ENCODE measurements at regions not wholly inside any gene's neighbourhood (a gene's known extent, or its start where the extent isn't known, plus 50 kb on each side); places are given as distances from the start of the nearest gene placed in this dataset.
"Not testable (repeated sequence)": the region's sequence is repeated elsewhere in the genome, so short reads cannot be mapped to it uniquely, and the experiment has no call there.

DNA sequence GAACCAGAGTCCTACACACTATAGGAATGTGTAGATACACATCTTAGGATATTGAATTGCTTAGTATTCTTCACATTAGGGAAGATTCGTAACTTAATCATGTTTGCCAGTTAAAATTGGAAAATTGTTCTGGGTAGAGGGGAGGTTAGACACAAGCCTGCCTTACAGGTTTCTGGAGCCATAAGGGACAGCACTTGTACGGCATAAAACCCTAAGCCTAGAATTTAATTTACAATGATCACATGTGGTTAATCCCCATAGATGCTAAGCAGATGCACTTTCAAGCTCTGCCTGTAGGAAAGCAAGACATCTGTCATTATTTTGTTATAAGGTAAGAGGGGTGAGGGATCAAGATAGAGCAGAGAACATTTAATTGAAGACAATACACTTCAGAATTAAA lies 820.7 kb downstream of the NCAM2 start:
- Histone ChIP-seq H3K4me3 (no peak overlapping the region), H3K4me1 (replicated peaks in 1 of 2) (no peaks in the 10 kb centered on the region), H3K27ac (no peak overlapping the region)
- no peak for ATAC-seq (replicated peaks in 6 of 8)
- 0 to 100% (median 80%) methylated on average over 1 to 2 of the region's 2 CpGs; no CpG with 5 or more reads in 1 of the 10 experiments for WGBS, 10 experiments
- in situ Hi-C loops (cut with MboI; ENCODE audit: low pct_unique_long_range_greater_than_20kb in 2 of 9, low sequenced_read_pairs in 9 of 9, unreplicated experiment in 9 of 9): no loop called here

DNA sequence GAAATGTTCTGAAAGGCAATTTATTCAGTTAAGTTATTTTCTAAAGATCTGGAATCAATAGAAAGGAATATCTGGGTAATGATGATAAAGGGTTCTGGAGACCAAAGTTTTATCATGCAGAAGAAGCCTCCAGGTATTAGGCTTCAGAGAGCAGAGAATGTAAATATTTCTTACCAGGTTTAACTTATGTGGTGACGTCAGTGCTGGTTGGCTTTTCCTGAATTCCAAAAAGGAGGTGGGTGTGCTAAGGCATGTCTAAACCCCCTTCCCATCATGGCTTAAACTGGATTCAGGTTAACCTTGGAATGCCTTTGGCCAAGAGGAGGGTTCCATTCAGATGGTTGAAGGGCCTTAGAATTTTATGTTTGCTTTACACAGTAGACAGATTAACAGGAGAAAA lies 829.9 kb downstream of the NCAM2 start:
- in situ Hi-C loops (cut with MboI; ENCODE audit: low pct_unique_long_range_greater_than_20kb in 2 of 9, low sequenced_read_pairs in 9 of 9, unreplicated experiment in 9 of 9): no loop called here
- ATAC-seq (replicated peaks in 6 of 8): no peak
- 0 to 100% (median 35%) methylated on average over 1 of the region's 1 CpG; no CpG with 5 or more reads in 4 of the 10 experiments for WGBS, 10 experiments
- H3K4me1 ChIP-seq (replicated peaks in 1 of 2): no peaks in the 10 kb centered on the region
- H3K4me3 ChIP-seq: no peak overlapping the region
- H3K27ac ChIP-seq: no peak overlapping the region

DNA sequence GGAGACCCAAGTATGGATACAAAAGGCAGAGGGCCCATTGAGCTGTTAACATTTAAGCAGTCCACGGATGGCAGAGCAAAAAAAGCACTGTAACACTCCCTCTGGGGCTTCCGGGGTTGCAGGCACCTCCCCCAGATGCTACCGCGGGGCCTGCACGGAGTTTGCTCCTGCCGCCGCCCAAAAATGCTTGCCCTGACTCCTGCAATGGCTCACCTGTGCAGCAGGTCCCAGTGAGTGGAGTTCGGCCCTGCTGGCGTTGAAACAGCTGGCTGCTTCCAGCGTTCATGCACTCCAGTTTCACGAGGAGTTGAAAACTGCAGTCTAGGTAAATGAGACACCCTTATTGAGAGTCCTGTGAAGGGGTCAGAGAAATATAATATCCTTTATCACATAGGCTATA lies 832.8 kb downstream of the NCAM2 start:
- H3K4me1 ChIP-seq (replicated peaks in 1 of 2): no peaks in the 10 kb centered on the region
- 51 to 100% (median 87%) methylated on average over 1 to 9 of the region's 11 CpGs; no CpG with 5 or more reads in 5 of the 10 experiments for WGBS, 10 experiments
- no peak for ATAC-seq (replicated peaks in 6 of 8)
- no peak overlapping the region for H3K27ac ChIP-seq
- in situ Hi-C loops (cut with MboI; ENCODE audit: low pct_unique_long_range_greater_than_20kb in 2 of 9, low sequenced_read_pairs in 9 of 9, unreplicated experiment in 9 of 9): no loop called here
- H3K4me3 ChIP-seq: no peak overlapping the region

DNA sequence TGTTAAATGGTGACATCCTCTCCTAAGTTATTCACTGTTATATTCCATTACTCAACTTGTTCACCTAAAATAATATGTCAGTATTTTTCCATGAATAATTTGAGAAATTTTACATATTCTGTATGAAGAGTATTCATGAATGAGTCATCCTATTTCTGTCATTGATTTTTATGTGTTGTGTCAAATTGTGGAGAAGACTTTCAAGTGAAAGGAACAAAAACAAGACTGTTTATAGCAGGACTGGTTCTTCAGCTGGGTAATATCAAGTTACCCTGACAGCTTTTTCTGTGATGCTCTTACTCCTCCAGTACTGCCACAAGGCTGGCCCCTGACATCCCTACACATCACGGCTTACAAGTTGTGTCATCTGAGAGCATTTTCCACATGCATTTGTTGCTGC lies 847.7 kb downstream of the NCAM2 start:
- 0 to 100% (median 86%) methylated on average over 1 of the region's 1 CpG; no CpG with 5 or more reads in 3 of the 10 experiments for WGBS, 10 experiments
- in situ Hi-C loops (cut with MboI; ENCODE audit: low pct_unique_long_range_greater_than_20kb in 2 of 9, low sequenced_read_pairs in 9 of 9, unreplicated experiment in 9 of 9): no loop called here
- Histone ChIP-seq H3K4me1 (replicated peaks in 1 of 2) (no peaks in the 10 kb centered on the region), H3K27ac (no peak overlapping the region), H3K4me3 (no peak overlapping the region)
- ATAC-seq (replicated peaks in 6 of 8): peak in 1 of 8 experiments; percentile 50

DNA sequence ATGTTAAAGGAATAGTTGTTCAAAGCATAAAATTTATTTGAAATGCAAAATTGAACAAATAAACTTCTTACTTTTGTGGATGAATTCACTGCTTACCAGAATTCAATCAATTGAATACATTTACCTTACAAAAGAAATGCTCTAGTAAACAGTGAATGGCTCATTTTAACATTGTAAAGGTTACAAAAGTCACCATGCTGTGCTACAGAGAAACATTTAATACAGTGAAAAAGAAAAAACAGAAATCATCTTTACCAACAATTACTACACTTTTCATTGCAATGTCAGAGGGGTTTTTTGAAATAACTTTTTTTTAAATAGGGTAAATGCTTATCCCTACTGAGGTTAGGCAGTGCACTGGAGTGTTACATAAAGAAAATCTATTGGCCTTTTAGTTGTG lies 853.0 kb downstream of the NCAM2 start:
- in situ Hi-C loops (cut with MboI; ENCODE audit: low pct_unique_long_range_greater_than_20kb in 2 of 9, low sequenced_read_pairs in 9 of 9, unreplicated experiment in 9 of 9): no loop called here
- peak in 1 of 8 experiments; percentile 6 for ATAC-seq (replicated peaks in 6 of 8)
- Histone ChIP-seq H3K4me1 (replicated peaks in 1 of 2) (peaks cover 7% of the 10 kb centered on the region in 2 donors), H3K27ac (no peak overlapping the region), H3K4me3 (no peak overlapping the region)

DNA sequence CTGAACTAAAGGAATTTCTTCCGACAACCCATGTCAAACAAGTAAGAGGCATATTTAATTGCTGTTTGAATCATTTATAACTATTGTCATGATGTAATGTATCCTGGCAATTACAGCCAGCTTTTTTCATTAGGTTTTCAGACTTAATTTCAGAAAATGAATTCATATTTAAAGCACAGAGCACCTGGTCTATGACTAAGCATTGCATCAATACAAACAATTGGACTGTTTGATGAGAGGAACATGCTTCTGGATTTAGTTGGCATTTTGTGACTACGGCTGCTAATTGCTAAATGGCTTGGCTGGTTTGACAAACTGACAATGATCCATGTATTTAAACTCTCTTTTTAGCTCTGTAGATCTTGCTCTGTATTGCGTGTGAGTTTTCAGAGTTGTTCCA lies 853.4 kb downstream of the NCAM2 start:
- in situ Hi-C loops (cut with MboI; ENCODE audit: low pct_unique_long_range_greater_than_20kb in 2 of 9, low sequenced_read_pairs in 9 of 9, unreplicated experiment in 9 of 9): no loop called here
- no peak overlapping the region for H3K27ac ChIP-seq
- peak in 2 of 8 experiments; percentile 30 to 70 for ATAC-seq (replicated peaks in 6 of 8)
- 3 to 85% (median 60%) methylated on average over 1 to 3 of the region's 3 CpGs for WGBS, 10 experiments
- H3K4me1 ChIP-seq (replicated peaks in 1 of 2): peaks cover 7% of the 10 kb centered on the region in 2 donors
- no peak overlapping the region for H3K4me3 ChIP-seq

DNA sequence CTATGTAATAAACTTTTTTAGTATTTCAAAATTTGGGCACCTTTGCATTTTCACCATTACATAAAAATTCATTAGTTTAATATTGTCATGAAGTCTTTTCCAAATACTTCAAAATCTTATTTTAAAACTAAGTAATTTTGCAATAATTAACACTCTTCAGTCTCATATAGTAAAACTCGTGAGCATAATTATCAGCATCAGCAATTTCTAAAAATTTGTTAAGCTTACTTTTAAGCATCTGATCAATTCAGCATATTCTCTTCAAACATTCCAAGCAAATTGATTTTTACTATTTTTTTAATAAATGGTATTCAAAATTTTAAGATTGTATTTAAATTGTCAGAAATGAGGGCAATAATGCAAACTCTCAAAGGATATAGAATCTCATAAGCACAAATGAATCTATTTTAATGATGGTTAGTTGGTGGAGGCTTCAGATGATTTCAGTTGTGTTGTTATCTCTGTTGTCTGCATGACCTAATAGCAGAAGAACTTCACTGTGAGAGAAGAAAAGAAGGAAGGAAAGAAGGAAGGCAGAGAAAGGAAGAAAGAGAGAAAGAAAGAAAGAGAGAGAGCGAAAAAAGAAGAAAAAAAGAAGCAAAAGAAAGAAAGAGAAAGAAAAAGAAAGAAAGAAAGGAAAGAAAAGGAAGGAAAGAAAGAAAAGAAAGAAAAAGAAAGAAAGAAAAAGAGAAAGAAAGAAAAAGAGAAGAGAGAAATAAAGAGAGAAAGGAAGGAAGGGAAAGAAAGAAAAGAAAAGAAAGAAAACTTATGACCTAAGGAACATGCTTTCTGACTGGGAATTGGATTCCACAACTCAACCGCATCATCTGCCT lies 860.5 kb downstream of the NCAM2 start:
- no peak overlapping the region for H3K27ac ChIP-seq
- WGBS, 10 experiments: 15 to 96% (median 72%) methylated on average over 2 to 3 of the region's 3 CpGs
- no peak overlapping the region for H3K4me3 ChIP-seq
- H3K4me1 ChIP-seq (replicated peaks in 1 of 2): no peaks in the 10 kb centered on the region
- ATAC-seq (replicated peaks in 6 of 8): no peak
- in situ Hi-C loops (cut with MboI; ENCODE audit: low pct_unique_long_range_greater_than_20kb in 2 of 9, low sequenced_read_pairs in 9 of 9, unreplicated experiment in 9 of 9): no loop called here

DNA sequence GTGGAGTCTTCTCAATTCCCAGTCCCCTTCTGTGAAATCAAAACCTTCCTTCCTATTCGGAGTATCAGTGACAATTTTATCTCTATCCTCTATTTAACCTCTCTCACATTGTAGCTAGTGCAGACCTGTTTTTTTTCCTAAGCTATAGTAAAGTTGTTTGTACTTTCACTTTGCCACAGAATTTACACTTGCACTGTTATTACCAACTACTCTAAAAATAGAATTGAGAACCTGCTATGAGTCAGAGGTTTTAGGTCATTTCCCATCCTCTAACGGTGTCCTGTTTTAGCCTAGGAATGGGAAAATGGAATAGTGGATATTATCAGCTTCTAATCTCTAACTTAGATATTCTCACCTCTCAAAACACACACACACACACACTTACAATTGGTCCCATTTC lies 862.7 kb downstream of the NCAM2 start:
- 0 to 90% (median 57%) methylated on average over 1 to 2 of the region's 2 CpGs; no CpG with 5 or more reads in 1 of the 10 experiments for WGBS, 10 experiments
- in situ Hi-C loops (cut with MboI; ENCODE audit: low pct_unique_long_range_greater_than_20kb in 2 of 9, low sequenced_read_pairs in 9 of 9, unreplicated experiment in 9 of 9): no loop called here
- ATAC-seq (replicated peaks in 6 of 8): peak in 5 of 8 experiments; percentile 74 to 87 (median 83)
- Histone ChIP-seq H3K4me1 (replicated peaks in 1 of 2) (no peaks in the 10 kb centered on the region), H3K4me3 (no peak overlapping the region), H3K27ac (no peak overlapping the region)

DNA sequence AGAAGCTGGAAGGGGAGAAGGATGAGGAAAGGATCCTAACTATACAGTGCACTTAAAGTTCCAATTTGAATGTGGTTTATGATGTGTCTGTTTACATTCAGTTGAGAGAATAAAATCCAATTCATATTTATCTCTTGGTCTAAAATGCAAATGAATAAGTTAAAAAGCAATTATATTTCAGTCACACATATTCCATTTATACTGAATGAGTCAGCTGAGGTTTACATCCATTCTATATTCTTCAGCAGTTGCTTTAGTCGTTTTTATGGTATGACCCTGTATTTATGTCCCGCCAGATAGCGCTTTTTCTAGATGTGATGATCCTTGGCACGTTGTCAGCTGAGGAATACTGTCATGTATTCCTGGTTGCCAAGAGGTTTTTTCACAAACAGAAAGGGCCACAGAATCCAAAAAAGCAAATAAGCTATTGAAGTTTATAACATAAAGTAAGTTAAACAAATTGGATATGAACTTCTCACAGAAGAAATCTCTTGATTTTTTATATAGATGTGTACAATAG lies 866.2 kb downstream of the NCAM2 start:
- WGBS, 10 experiments: 0 to 89% (median 62%) methylated on average over 2 to 4 of the region's 4 CpGs
- in situ Hi-C loops (cut with MboI; ENCODE audit: low pct_unique_long_range_greater_than_20kb in 2 of 9, low sequenced_read_pairs in 9 of 9, unreplicated experiment in 9 of 9): no loop called here
- Histone ChIP-seq H3K27ac (no peak overlapping the region), H3K4me3 (no peak overlapping the region), H3K4me1 (replicated peaks in 1 of 2) (no peaks in the 10 kb centered on the region)
- no peak for ATAC-seq (replicated peaks in 6 of 8)

DNA sequence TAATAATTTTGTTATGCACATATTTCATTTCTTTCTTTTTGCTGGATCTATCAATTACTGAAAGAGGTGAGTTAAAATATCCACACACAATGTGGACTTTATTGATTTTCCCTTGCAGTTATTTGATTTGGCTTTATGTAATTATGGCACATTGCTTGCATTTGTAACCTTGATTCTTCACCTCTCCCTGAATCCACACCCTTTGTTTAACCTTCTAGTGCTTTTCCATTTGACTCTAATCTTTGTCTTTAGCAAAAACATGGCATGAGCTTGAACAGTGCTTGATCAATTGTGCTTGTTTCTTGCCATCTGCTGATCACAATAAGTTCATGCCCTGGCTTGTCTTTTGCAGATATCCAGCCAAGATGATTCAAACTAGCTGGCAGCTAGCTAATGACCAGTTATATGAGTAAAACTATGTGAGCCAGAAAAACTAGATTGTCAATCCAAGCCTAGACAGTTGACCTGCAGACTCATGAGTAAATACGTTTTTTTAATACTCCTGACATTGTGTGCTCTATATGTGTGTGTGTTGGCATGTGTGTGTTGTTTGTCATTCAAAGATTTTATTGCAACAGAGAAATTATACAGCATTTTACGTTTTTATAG lies 899.2 kb downstream of the NCAM2 start:
- Histone ChIP-seq H3K4me1 (replicated peaks in 1 of 2) (peaks cover 0 to 4% of the 10 kb centered on the region in 2 donors), H3K27ac (no peak overlapping the region), H3K4me3 (no peak overlapping the region)
- in situ Hi-C loops (cut with MboI; ENCODE audit: low pct_unique_long_range_greater_than_20kb in 2 of 9, low sequenced_read_pairs in 9 of 9, unreplicated experiment in 9 of 9): no loop called here
- ATAC-seq (replicated peaks in 6 of 8): peak in 1 of 8 experiments; percentile 16
- 0 to 71% (median 51%) methylated on average over 1 to 2 of the region's 2 CpGs for WGBS, 10 experiments

DNA sequence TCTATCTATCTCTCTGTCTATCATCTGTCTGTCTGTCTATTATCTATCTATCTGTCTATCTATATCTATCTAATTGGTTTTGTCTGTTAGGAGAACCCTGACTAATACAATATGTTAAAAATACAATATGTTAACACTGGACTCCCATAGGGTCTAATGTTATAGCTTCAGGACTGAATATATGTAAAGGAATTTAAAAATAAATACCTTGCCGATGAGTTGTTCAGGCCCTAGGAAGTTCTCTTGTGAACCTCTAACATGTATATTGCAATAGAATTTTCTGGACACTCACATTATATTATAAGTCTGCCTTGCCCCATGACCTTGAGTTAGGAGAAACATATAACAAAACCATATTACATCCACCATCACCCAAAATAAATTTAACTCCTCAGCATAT lies 900.6 kb downstream of the NCAM2 start:
- 0 to 100% (median 77%) methylated on average over 1 of the region's 1 CpG; no CpG with 5 or more reads in 2 of the 10 experiments for WGBS, 10 experiments
- H3K4me3 ChIP-seq: no peak overlapping the region
- H3K4me1 ChIP-seq (replicated peaks in 1 of 2): peaks cover 0 to 4% of the 10 kb centered on the region in 2 donors
- ATAC-seq (replicated peaks in 6 of 8): no peak
- H3K27ac ChIP-seq: no peak overlapping the region
- in situ Hi-C loops (cut with MboI; ENCODE audit: low pct_unique_long_range_greater_than_20kb in 2 of 9, low sequenced_read_pairs in 9 of 9, unreplicated experiment in 9 of 9): no loop called here

DNA sequence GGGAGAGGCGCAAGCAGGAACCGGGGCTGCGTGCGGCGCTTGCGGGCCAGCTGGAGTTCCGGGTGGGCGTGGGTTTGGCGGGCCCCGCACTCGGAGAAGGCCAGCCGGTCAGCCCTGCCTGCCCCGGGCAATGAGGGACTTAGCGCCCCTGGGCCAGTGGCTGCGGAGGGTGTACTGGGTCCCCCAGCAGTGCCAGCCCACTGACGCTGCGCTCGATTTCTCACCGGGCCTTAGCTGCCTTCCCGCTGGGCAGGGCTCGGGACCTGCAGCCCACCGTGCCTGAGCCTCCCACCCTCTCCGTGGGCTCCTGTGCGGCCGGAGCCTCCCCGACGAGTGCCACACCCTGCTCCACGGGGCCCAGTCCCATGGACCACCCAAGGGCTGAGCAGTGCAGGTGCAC lies 904.2 kb downstream of the NCAM2 start:
- H3K4me1 ChIP-seq (replicated peaks in 1 of 2); H3K4me3 ChIP-seq; H3K27ac ChIP-seq; ATAC-seq (replicated peaks in 6 of 8); in situ Hi-C loops (cut with MboI; ENCODE audit: low pct_unique_long_range_greater_than_20kb in 2 of 9, low sequenced_read_pairs in 9 of 9, unreplicated experiment in 9 of 9): not testable (repeated sequence)
- 100% methylated on average over 1 to 3 of the region's 28 CpGs; no CpG with 5 or more reads in 8 of the 10 experiments for WGBS, 10 experiments

DNA sequence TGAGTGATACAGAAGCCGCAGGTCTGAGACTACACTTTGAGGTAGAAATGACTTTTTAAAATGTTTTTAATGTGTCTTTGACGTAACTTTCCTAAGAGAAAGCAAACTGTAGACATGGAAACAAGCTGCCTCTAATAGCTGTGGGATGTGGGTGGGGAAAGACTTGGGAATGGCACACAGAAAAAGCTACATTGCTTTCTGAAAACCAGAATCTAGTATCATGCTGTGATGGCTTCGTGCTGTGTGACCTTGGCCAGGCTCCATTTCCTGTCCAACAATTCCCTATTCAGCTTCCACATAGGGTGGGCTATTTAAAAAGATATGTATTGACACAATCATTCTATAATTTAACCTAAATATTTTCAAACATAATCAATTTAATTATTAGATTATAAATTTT lies 909.1 kb downstream of the NCAM2 start:
- in situ Hi-C loops (cut with MboI; ENCODE audit: low pct_unique_long_range_greater_than_20kb in 2 of 9, low sequenced_read_pairs in 9 of 9, unreplicated experiment in 9 of 9): no loop called here
- ATAC-seq (replicated peaks in 6 of 8): no peak
- Histone ChIP-seq H3K27ac (no peak overlapping the region), H3K4me3 (no peak overlapping the region), H3K4me1 (replicated peaks in 1 of 2) (no peaks in the 10 kb centered on the region)
- WGBS, 10 experiments: 5 to 100% (median 57%) methylated on average over 1 to 3 of the region's 3 CpGs; no CpG with 5 or more reads in 1 of the 10 experiments

Data from motor neuron (in vitro differentiated cells).